H1 (cell line): ENCODE measurements at regions not wholly inside any gene's neighbourhood (a gene's known extent, or its start where the extent isn't known, plus 50 kb on each side); places are given as distances from the start of the nearest gene placed in this dataset.

Experiments
- JUN ChIP-seq: IDR thresholded peaks from 2 replicates; pipeline ENCODE4 v1.6.1; 2011; ENCODE audit warnings: low read depth, mild to moderate bottlenecking, improper control_type of control experiment, low read length
- POLR2AphosphoS5 ChIP-seq: IDR thresholded peaks from 2 replicates; pipeline ENCODE4 v1.6.1; 2011; ENCODE audit warnings: low read depth, low read length
- TF ChIP-seq, protein P1 (sequence below): IDR thresholded peaks from 2 replicates; pipeline ENCODE4 v1.6.1; 2012; ENCODE audit warnings: inconsistent platforms

DNA sequence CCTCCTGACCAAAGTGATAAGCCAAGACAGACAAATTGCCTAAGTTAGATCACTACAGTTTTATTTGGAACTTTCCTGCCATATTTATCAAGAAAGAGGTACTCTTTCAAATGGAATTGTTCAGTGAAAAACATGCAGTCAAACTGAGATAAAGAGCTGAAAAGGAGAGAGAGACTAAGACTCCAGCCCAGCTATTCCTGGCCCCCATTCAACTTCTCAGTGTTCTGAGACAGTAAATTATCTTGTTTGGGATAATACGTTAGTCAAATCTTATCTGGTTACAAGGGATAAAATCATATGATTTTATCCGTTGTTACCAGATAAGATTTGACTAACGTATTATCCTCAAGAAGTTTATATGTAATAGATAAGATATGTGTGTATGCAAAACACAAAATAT is 67.6 kb upstream of the CMC1 start (continued):
- TF ChIP-seq, protein P1, sequence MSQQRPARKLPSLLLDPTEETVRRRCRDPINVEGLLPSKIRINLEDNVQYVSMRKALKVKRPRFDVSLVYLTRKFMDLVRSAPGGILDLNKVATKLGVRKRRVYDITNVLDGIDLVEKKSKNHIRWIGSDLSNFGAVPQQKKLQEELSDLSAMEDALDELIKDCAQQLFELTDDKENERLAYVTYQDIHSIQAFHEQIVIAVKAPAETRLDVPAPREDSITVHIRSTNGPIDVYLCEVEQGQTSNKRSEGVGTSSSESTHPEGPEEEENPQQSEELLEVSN = no peak
- TF ChIP-seq POLR2AphosphoS5 (no peak), JUN (no peak)
